DND-41 (cell line): ENCODE measurements at regions not wholly inside any gene's neighbourhood (a gene's known extent, or its start where the extent isn't known, plus 50 kb on each side); places are given as distances from the start of the nearest gene placed in this dataset.

Experiments
- EZH2 ChIP-seq: IDR thresholded peaks from 3 replicates; pipeline ENCODE4 v1.6.1; 2012; ENCODE audit warnings: borderline replicate concordance, low read depth, mild to moderate bottlenecking, moderate library complexity, low read length, inconsistent platforms; ENCODE audit not compliant: severe bottlenecking
- TF ChIP-seq, protein P1 (sequence below): IDR thresholded peaks from 2 replicates; pipeline ENCODE4 v1.5.1; 2012; ENCODE audit warnings: borderline replicate concordance, low read length, moderate library complexity, mild to moderate bottlenecking; ENCODE audit not compliant: poor library complexity, severe bottlenecking; ENCODE audit errors: extremely low read depth

DNA sequence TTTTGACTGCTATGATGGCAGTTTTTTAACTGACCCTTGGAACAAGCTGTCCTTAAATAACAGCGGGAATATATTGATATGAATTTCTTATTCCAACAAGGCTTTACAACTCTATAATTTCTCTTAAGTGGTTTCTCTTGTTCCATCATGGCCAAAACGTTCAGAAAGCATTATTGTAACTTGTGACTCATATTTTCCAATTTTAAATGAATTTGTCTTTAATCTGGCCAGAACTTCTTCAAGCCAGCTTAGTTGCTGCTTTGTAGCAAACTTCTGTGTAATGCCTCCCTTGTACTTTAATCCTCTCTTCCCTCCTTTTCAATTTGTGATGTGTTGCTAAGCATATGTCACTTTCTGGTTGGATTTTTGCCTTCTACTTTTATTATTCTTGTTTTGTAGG is 271.9 kb downstream of the KIF20B start:
- TF ChIP-seq, protein P1, sequence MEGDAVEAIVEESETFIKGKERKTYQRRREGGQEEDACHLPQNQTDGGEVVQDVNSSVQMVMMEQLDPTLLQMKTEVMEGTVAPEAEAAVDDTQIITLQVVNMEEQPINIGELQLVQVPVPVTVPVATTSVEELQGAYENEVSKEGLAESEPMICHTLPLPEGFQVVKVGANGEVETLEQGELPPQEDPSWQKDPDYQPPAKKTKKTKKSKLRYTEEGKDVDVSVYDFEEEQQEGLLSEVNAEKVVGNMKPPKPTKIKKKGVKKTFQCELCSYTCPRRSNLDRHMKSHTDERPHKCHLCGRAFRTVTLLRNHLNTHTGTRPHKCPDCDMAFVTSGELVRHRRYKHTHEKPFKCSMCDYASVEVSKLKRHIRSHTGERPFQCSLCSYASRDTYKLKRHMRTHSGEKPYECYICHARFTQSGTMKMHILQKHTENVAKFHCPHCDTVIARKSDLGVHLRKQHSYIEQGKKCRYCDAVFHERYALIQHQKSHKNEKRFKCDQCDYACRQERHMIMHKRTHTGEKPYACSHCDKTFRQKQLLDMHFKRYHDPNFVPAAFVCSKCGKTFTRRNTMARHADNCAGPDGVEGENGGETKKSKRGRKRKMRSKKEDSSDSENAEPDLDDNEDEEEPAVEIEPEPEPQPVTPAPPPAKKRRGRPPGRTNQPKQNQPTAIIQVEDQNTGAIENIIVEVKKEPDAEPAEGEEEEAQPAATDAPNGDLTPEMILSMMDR = no peak
- TF ChIP-seq EZH2 = no peak
